ENCODE measurements at regions not wholly inside any gene's neighbourhood (a gene's known extent, or its start where the extent isn't known, plus 50 kb on each side); places are given as distances from the start of the nearest gene placed in this dataset.

GRCh38 chr18:42192251-42193248, 237.5 kb downstream of the PIK3C3 start:
- TF ChIP-seq, protein P1, sequence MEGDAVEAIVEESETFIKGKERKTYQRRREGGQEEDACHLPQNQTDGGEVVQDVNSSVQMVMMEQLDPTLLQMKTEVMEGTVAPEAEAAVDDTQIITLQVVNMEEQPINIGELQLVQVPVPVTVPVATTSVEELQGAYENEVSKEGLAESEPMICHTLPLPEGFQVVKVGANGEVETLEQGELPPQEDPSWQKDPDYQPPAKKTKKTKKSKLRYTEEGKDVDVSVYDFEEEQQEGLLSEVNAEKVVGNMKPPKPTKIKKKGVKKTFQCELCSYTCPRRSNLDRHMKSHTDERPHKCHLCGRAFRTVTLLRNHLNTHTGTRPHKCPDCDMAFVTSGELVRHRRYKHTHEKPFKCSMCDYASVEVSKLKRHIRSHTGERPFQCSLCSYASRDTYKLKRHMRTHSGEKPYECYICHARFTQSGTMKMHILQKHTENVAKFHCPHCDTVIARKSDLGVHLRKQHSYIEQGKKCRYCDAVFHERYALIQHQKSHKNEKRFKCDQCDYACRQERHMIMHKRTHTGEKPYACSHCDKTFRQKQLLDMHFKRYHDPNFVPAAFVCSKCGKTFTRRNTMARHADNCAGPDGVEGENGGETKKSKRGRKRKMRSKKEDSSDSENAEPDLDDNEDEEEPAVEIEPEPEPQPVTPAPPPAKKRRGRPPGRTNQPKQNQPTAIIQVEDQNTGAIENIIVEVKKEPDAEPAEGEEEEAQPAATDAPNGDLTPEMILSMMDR (IDR thresholded peaks at IDR 0.05) = no peak
- no peak for TF ChIP-seq EZH2 (IDR thresholded peaks at IDR 0.05)
- TF ChIP-seq EZH2phosphoT487 (IDR thresholded peaks at IDR 0.05) = no peak

All from neural progenitor cell (in vitro differentiated cells).